NCI-H1092 (cell line): ENCODE measurements at regions not wholly inside any gene's neighbourhood (a gene's known extent, or its start where the extent isn't known, plus 50 kb on each side); places are given as distances from the start of the nearest gene placed in this dataset.
"Not testable (repeated sequence)": the region's sequence is repeated elsewhere in the genome, so short reads cannot be mapped to it uniquely, and the experiment has no call there.

Experiments used
- DNase-seq: peaks from one replicate; lab custom pipeline; 2025; lab: John Stamatoyannopoulos, UW

GRCh38 chr4:189096108-189096507 is 844.6 kb upstream of the FRG1 start:
- DNase-seq = no peak

GRCh38 chr4:189096717-189097116 is 844.0 kb upstream of the FRG1 start:
- DNase-seq = no peak

GRCh38 chr4:189098932-189099696 is 841.6 kb upstream of the FRG1 start:
- peak; percentile 64 for DNase-seq

GRCh38 chr4:189113389-189113888 is 827.2 kb upstream of the FRG1 start:
- no peak for DNase-seq

GRCh38 chr4:189117426-189117825 is 823.2 kb upstream of the FRG1 start:
- peak; percentile 16 for DNase-seq

- DNase-seq = no peak
These were observed 819.3 kb upstream of the FRG1 start for GRCh38 chr4:189121336-189121735.

- peak; percentile 33 for DNase-seq
These were observed 816.4 kb upstream of the FRG1 start for GRCh38 chr4:189124149-189124758.

GRCh38 chr4:189124791-189125190 is 815.9 kb upstream of the FRG1 start:
- DNase-seq = no peak

GRCh38 chr4:189126040-189126439 is 814.6 kb upstream of the FRG1 start:
- no peak for DNase-seq

GRCh38 chr4:189128341-189128740 is 812.3 kb upstream of the FRG1 start:
- no peak for DNase-seq

- DNase-seq = no peak
These were observed 811.5 kb upstream of the FRG1 start for GRCh38 chr4:189129044-189129694.

- DNase-seq = no peak
These were observed 809.6 kb upstream of the FRG1 start for GRCh38 chr4:189131118-189131517.

GRCh38 chr4:189136462-189136861 is 804.2 kb upstream of the FRG1 start:
- DNase-seq = no peak

- DNase-seq = no peak
These were observed 797.3 kb upstream of the FRG1 start for GRCh38 chr4:189143263-189143952.

GRCh38 chr4:189147005-189147929 is 793.4 kb upstream of the FRG1 start:
- no peak for DNase-seq

- not testable (repeated sequence) for DNase-seq
These were observed 785.6 kb upstream of the FRG1 start for GRCh38 chr4:189155083-189155482.

- DNase-seq = no peak
These were observed 778.4 kb upstream of the FRG1 start for GRCh38 chr4:189162073-189162789.

- DNase-seq = no peak
These were observed 777.8 kb upstream of the FRG1 start for GRCh38 chr4:189162888-189163287.

GRCh38 chr4:189176002-189176401 is 764.7 kb upstream of the FRG1 start:
- DNase-seq = no peak

GRCh38 chr4:189177130-189177529 is 763.5 kb upstream of the FRG1 start:
- no peak for DNase-seq
